H1 (cell line): ENCODE measurements at regions not wholly inside any gene's neighbourhood (a gene's known extent, or its start where the extent isn't known, plus 50 kb on each side); places are given as distances from the start of the nearest gene placed in this dataset.

Experiments
- CTCF ChIP-seq, 3 experiments: IDR thresholded peaks; 1 replicate in 2 of 3; 2 replicates in 1 of 3; pipeline versions ENCODE4 v1.5.1 to v1.6.1; 2011; ENCODE audit warnings: low read length in 3 of 3, mild to moderate bottlenecking in 3 of 3, inconsistent platforms in 2 of 3, low read depth in 1 of 3, moderate library complexity in 1 of 3; ENCODE audit not compliant: insufficient read depth in 1 of 3; ENCODE audit errors: control extremely low read depth in 1 of 3
- EP300 ChIP-seq, 2 experiments: IDR thresholded peaks; 1 replicate in 1 of 2; 2 replicates in 1 of 2; pipeline ENCODE4 v1.6.1; 2011 to 2012; ENCODE audit warnings: low read depth in 2 of 2, low read length in 2 of 2, mild to moderate bottlenecking in 2 of 2, borderline replicate concordance in 1 of 2, inconsistent platforms in 1 of 2, moderate library complexity in 1 of 2
- EZH2 ChIP-seq: fragments of 200-600 bp; sonication (generic); IDR thresholded peaks from 2 replicates; pipeline ENCODE4 v1.7.1; 2012; ENCODE audit warnings: low read depth, mild to moderate bottlenecking, moderate library complexity, low read length, inconsistent platforms; ENCODE audit not compliant: severe bottlenecking
- SIN3A ChIP-seq, 2 experiments: IDR thresholded peaks in 1 of 2; conservative IDR thresholded peaks in 1 of 2; 2 replicates each; pipeline ENCODE4 v1.6.1; 2011 to 2012; ENCODE audit warnings: low read length in 2 of 2, improper control_type of control experiment in 1 of 2, low read depth in 1 of 2, mild to moderate bottlenecking in 1 of 2
- SP2 ChIP-seq: IDR thresholded peaks from 2 replicates; pipeline ENCODE4 v1.6.1; 2012; ENCODE audit warnings: mild to moderate bottlenecking, low read length, inconsistent platforms
- TAF1 ChIP-seq: IDR thresholded peaks from 2 replicates; pipeline ENCODE4 v1.6.1; 2011; ENCODE audit warnings: mild to moderate bottlenecking, low read depth, low read length

GRCh38 chr7:110609336-110609735 lies 481.6 kb upstream of the LRRN3 start:
- TF ChIP-seq CTCF (IDR thresholded peaks at IDR 0.05; ENCODE audit: control extremely low read depth in 1 of 3, insufficient read depth in 1 of 3, low read depth in 1 of 3, low read length in 3 of 3): no peak
- TF ChIP-seq TAF1: no peak
- TF ChIP-seq SP2: no peak
- TF ChIP-seq SIN3A (conservative IDR thresholded peaks at IDR 0.05 in 1 of 2, IDR thresholded peaks at IDR 0.05 in 1 of 2; ENCODE audit: low read depth in 1 of 2, low read length in 2 of 2): no peak
- TF ChIP-seq EZH2: no peak
- TF ChIP-seq EP300 (IDR thresholded peaks at IDR 0.05; ENCODE audit: borderline replicate concordance in 1 of 2, low read depth in 2 of 2, low read length in 2 of 2): no peak
